Kidney epithelial cell (primary cell): ENCODE measurements at regions not wholly inside any gene's neighbourhood (a gene's known extent, or its start where the extent isn't known, plus 50 kb on each side); places are given as distances from the start of the nearest gene placed in this dataset.

ENCODE experiments used
- DNase-seq: peaks from one replicate; pipeline ENCODE4 v3.0.0-alpha.2; 2010; ENCODE audit warnings: low read depth
- H3K27me3 ChIP-seq: 2 replicates; pipeline ENCODE4 v1.6.0; 2011; ENCODE audit warnings: low read length; ENCODE audit not compliant: control insufficient read depth, insufficient read depth
- H3K36me3 ChIP-seq: 2 replicates; pipeline ENCODE4 v1.5.1; 2011; ENCODE audit warnings: low read length; ENCODE audit not compliant: control insufficient read depth, insufficient read depth
- H3K4me3 ChIP-seq: 2 replicates; pipeline ENCODE4 v1.5.1; 2011; ENCODE audit warnings: low read depth, mild to moderate bottlenecking, control low read depth, low read length
- CTCF ChIP-seq: IDR thresholded peaks from 2 replicates; pipeline ENCODE4 v1.5.1; 2011; ENCODE audit warnings: mild to moderate bottlenecking, moderate library complexity, low read length, control low read depth, inconsistent platforms; ENCODE audit not compliant: insufficient read depth, poor library complexity, severe bottlenecking

- no peaks in the 10 kb centered on the region for H3K36me3 ChIP-seq
- TF ChIP-seq CTCF, result no peak
- no peak overlapping the region for H3K4me3 ChIP-seq
- H3K27me3 ChIP-seq, result no peaks in the 10 kb centered on the region
- no peak for DNase-seq
These were observed 137.0 kb upstream of the AJAP1 start for GRCh38 chr1:4517186-4517954.

DNA sequence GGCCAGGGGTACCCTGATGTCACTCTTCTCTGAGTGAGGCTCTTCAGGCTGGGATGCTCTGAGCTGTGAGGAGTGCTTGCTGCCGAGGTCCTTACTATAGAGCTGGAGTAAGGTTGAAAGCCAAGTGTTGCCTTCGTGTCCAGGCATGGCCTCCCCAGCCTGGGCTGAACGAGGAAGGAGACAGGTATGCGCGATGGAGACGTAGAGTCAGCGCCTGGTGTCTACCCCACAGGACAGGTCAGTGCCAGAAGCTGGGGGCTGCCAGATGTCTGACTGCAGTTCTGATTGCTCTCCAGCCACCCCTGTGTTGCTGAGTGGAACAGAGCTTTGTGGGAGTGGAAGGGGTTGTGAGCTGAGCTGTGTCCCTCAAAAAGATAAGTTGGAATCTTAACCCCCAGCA is 135.8 kb upstream of the AJAP1 start:
- H3K4me3 ChIP-seq, result no peak overlapping the region
- TF ChIP-seq CTCF, result no peak
- no peaks in the 10 kb centered on the region for H3K27me3 ChIP-seq
- DNase-seq, result no peak
- H3K36me3 ChIP-seq, result no peaks in the 10 kb centered on the region

DNA sequence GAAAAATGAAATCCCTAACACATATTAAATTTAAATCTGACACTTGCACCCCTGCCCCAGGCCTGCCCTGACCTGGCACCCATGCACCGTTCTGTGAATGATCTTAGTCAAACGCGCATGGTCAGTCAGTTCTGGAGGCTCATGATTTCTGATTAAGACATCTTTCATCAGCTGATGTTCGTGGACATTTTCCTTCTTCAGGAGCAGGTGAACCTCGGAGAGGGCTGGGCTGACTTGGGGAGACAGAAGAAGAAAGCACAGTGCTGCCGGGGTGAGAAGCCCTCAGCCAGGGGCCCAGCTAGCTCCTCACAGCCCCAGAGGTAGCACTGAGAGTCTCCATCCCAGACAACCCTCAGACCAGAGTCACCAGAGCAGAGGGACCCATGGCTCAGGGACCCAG is 134.5 kb upstream of the AJAP1 start:
- TF ChIP-seq CTCF, result no peak
- Histone ChIP-seq H3K36me3 (no peaks in the 10 kb centered on the region), H3K27me3 (no peaks in the 10 kb centered on the region), H3K4me3 (no peak overlapping the region)
- DNase-seq, result no peak

GRCh38 chr1:4523551-4523950 is 130.9 kb upstream of the AJAP1 start:
- no peak overlapping the region for H3K4me3 ChIP-seq
- DNase-seq, result no peak
- H3K27me3 ChIP-seq, result no peaks in the 10 kb centered on the region
- no peaks in the 10 kb centered on the region for H3K36me3 ChIP-seq
- no peak for TF ChIP-seq CTCF

DNA sequence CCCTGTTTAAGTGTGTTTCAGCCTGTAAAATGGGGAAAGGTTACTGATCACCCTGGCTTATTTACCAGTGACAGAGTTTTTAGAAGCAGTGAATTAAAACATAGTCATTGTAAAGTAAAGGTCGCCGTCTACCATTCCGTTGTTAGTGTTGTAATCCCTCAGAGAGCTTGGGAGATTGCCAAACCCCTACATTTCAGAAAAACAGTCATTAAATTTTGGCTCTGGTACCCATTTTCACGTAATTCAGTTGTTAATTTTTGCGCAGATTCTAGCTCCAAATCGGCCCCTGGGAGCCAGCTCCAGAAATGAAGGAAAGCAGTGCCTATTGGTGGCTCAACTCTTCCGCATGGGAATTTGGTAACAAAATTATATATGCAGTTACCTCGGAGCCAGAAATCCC is 127.7 kb upstream of the AJAP1 start:
- no peaks in the 10 kb centered on the region for H3K36me3 ChIP-seq
- TF ChIP-seq CTCF, result no peak
- no peak overlapping the region for H3K4me3 ChIP-seq
- no peaks in the 10 kb centered on the region for H3K27me3 ChIP-seq
- no peak for DNase-seq

DNA sequence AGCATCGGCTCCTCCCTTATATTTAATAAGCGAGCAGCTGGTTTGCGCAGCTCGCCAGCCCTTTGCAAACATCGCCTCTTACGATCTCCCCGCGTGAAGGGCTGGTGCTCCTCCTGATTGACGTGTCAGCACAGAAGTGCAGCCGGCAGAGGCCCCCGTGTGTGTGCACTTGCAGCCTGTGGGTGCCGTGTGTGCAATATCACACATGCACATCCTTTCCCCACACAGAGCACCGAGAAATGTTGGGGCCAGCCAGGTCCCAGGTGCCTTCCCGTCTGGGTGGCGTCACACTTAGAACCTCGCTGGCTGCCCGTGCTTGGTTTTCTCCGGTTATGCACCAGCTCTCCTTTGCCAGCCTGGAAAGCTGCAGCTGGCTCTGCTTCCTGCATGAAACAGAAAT is 126.6 kb upstream of the AJAP1 start:
- Histone ChIP-seq H3K36me3 (no peaks in the 10 kb centered on the region), H3K27me3 (no peaks in the 10 kb centered on the region), H3K4me3 (no peak overlapping the region)
- TF ChIP-seq CTCF, result no peak
- no peak for DNase-seq
